ENCODE measurements at regions not wholly inside any gene's neighbourhood (a gene's known extent, or its start where the extent isn't known, plus 50 kb on each side); places are given as distances from the start of the nearest gene placed in this dataset.
"Not testable (repeated sequence)": the region's sequence is repeated elsewhere in the genome, so short reads cannot be mapped to it uniquely, and the experiment has no call there.

DNA sequence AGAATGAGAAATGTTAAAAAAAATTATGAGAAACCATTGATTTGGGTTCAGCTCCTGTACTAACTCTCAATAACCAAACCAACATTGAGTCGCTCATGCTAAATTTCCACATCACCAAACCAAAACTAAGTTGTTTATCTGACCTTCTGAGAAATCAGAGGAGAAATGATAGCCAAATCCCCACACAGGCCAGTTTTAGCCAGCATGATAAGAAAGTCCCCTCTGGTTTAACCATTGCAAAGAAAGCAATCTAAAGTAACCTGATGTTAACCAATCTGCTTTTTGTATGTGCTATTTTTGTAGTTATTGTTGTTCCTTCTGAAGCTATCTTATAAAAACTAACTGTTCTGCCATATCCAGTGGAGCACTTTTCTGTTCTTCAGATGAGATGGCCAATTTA is 599.7 kb downstream of the SLC16A7 start:
- ATAC-seq (no peak), DNase-seq (no peak)

DNA sequence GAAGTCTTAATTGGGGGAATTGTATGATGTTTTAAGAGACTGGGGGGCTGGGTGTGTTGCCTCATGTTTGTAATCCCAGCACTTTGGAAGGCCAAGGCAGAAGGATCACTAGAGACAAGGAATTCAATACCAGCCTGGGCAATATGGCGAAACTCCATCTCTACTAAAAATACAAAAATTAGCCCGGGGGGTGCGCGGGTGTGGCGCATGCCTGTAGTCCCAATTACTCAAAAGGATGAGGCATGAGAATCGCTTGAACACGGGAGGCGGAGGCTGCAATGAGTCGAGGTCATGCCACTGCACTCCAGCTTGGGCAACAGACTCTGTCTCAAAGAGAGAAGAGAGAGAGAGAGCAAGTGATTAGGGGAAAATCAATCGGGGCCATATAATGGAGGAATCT is 600.5 kb downstream of the SLC16A7 start:
- no peak for ATAC-seq
- no peak for DNase-seq

DNA sequence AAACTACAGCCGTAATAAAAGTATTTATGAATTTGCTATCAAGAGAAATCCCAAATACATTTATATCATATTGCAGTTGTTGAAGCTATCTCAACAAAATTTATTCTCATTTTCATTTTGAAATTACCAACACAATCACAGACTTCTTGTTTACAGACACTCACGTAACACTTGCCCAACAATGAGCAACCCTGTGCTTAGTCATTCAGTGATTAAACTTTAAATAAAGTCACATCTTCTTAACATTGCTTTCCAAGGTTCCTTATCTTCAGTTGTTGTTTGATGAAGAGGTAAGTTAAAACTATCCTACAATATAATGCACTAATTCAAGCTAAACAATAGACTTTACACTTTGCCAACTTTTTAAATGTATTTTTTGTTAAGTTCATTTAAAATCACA is 601.8 kb downstream of the SLC16A7 start:
- ATAC-seq (no peak), DNase-seq (no peak)

- ATAC-seq = no peak
- DNase-seq = no peak
These were observed 606.1 kb downstream of the SLC16A7 start for GRCh38 chr12:60201891-60202290.

- DNase-seq (no peak), ATAC-seq (no peak)
These were observed 609.7 kb downstream of the SLC16A7 start for GRCh38 chr12:60205500-60205899.

GRCh38 chr12:60209521-60209920 is 613.7 kb downstream of the SLC16A7 start:
- no peak for DNase-seq
- ATAC-seq = no peak

DNA sequence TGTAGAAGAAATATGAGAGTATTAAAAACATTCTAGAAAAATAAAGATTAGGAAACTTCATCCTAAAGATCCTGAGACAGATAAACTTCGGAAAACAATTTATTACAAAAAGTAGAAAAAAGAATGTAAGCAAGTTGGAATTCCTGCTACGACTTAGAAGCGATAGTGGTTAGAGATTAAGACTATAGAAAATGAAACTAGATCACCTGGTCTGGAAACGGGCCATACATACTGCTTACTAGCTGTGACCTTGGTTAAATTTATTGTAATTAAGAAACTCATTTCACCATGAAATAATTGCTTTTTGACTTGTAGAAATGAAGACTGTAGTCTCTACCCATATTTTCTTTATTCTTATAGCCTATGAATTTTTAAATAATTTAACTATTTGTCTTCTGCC is 614.1 kb downstream of the SLC16A7 start:
- no peak for DNase-seq
- no peak for ATAC-seq

DNA sequence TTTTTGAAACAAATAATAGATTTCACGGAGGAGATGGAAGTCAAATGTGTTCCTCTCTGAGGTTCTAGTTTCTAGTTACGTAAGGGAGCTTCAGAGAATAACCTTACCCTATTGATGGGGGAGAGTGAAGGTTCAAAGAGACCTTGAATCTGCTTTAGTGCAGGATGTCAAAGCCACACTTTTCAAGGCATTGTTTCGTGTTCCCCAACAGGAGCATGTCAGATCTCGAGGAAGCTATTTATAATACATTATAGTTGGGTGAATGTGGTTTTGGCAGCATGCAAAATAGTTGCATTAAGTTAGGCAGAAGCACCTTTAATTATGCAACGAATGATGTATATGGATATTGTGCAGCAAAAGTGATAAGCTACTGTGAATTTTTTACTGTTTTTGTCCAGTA is 614.9 kb downstream of the SLC16A7 start:
- ATAC-seq = no peak
- DNase-seq = no peak

DNA sequence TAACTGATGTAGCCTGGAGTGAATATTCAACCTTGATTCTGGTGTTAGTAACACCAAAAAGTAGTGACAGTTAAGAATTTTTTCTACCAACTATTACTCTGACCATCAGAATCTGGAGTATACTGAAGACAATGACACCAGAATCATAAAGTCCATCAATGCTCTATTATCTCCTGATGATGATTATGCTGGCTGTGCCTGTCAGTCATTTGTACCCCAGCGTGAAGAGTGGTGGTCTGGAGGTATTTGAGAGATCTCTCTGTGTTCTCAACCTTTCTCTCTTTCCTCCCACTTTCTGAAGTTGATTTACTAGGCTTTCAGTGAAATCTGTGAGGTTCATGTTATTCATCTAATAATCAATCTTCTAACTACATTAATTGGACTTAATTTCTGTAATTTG is 615.4 kb downstream of the SLC16A7 start:
- DNase-seq = no peak
- ATAC-seq = no peak

DNA sequence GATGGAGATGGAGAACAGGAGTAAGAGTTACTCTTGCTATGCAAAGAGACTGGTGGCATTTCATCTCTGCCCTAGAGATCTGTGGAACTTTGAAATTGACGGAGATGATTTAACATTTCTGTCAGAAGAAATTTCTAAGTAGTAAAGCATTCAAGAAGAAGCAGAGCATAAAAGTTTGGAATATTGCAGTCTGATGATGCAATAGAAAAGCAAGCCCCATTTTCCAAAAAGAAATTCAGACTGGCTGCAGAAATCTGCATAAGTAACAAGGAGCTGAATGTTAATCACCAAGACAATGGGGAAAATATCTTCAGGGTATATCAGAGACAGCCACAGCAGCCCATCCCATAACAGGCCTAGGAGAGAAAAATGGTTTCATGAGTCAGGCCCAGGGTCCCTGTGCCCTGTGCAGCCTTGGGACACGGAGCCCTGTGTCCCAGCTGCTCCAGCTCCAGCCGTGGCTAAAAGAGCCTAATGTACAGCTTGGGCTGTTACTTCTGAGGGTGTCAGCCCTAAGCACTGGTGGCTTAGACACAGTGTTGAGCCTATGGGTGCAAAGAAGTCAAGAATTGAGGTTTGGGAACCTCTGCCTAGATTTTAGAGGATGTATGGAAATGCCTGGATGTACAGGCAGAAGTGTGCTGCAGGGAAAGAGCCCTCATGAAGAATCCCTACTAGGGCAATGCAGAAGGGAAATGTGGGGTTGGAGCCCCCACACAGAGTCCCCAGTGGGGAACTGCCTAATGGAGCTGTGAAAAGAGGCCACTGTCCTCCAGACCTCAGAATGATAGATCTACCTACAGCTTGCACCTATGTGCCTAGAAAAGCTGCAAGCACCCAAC is 616.6 kb downstream of the SLC16A7 start:
- ATAC-seq (no peak), DNase-seq (no peak)

GRCh38 chr12:60213272-60213671 is 617.4 kb downstream of the SLC16A7 start:
- DNase-seq, ATAC-seq: not testable (repeated sequence)

GRCh38 chr12:60216226-60216625 is 620.4 kb downstream of the SLC16A7 start:
- no peak for ATAC-seq
- DNase-seq = no peak

DNA sequence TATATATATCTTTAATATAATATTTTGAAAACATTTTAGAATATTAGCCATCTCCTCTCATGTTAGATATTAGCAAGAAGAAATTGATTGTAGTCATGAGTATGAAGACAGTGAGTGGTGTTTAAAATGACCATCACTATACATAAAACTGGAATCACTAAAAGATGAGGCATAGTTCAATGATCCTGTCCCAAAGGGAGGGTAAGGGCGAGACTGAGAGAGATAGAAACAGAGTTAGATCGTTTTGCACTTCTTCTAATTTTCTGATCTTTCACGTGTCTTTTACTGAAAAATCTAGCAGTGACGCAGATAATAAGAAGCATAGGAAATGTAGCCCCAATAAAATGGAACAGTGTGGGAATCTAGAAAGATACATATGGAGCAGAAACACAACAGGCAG is 627.4 kb downstream of the SLC16A7 start:
- ATAC-seq (no peak), DNase-seq (no peak)

- ATAC-seq (no peak), DNase-seq (no peak)
These were observed 629.6 kb downstream of the SLC16A7 start for GRCh38 chr12:60225216-60226000.

DNA sequence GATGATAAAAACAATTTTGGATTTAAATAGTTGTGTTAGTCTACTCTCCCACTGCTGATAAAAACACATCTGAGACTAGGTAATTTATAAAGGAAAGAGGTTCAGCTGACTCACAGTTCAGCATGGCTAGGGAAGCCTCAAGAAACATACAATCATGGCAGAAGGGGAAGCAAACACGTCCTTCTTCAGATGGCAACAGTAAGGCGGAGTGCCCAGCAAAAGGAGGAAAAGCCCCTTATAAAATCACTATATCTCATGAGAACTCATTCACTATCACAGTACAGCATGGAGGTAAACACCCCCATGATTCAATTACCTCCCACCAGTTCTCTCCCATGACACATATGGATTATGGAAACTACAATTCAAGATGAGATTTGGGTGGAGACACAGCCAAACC is 632.1 kb downstream of the SLC16A7 start:
- ATAC-seq = no peak
- DNase-seq = no peak

- DNase-seq (no peak), ATAC-seq (no peak)
These were observed 634.2 kb downstream of the SLC16A7 start for GRCh38 chr12:60230056-60230455.

- ATAC-seq (no peak), DNase-seq (no peak)
These were observed 635.5 kb downstream of the SLC16A7 start for GRCh38 chr12:60231303-60231702.

GRCh38 chr12:60231976-60232907 is 636.4 kb downstream of the SLC16A7 start:
- DNase-seq = no peak
- no peak for ATAC-seq

GRCh38 chr12:60234611-60235195 is 638.9 kb downstream of the SLC16A7 start:
- ATAC-seq, DNase-seq: not testable (repeated sequence)

DNA sequence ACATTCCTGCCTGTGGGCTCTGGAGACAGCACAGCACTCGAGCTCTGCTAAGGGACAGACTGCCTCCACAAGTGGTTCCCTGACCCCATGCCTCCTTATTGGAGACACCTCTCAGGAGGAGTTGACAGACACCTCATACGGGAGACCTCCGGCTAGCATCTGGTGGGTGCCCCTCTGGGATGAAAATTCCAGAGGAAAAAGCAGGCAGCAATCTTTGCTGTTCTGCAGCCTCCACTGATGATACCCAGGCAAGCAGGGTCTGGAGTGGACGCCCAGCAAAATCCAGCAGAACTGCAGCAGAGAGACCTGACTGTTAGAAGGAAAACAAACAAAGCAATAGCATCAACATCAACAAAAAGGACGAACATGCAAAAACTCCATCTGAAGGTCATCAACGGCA is 639.4 kb downstream of the SLC16A7 start:
- ATAC-seq (no peak), DNase-seq (no peak)

DNA sequence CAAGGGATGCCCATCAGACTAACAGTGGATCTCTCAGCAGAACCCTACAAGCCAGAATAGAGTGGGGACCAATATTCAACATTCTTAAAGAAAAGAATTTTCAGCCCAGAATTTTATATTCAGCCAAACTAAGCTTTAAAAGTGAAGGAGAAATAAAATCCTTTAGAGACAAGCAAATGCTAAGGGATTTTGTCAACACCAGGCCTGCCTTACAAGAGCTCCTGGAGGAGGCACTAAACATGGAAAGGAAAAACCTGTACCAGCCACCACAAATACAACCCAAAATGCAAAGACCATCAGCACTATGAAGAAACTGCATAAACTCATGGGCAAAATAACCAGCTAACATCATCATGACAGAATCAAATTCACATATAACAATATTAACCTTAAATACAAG is 640.6 kb downstream of the SLC16A7 start:
- ATAC-seq, DNase-seq: not testable (repeated sequence)

DNA sequence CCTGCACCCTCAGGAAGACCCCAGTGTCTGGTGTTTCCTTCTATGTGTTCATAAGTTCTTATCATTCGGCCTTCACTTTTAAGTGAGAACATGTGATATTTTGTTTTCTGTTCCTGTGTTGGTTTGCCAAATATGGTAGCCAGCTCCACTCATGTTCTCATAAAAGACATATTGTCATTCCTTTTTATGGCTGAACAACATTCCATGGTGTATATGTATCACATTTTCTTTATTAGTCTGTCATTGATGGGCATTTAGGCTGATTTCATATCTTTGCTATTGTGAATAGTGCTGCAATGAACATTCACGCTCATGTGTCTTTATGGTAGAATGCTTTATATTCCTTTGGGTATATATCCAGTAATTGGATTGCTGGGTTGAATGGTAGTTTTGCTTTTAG is 645.1 kb downstream of the SLC16A7 start:
- ATAC-seq (no peak), DNase-seq (no peak)

All from stimulated activated naive CD8-positive, alpha-beta T cell treated with anti-CD3 and anti-CD28 coated beads, Interleukin-15, Interleukin-2, amounts not matched to agents 100 U/mL and 50 U/mL, for 24 hours (primary cell).